ACHN (cell line): ENCODE measurements at regions not wholly inside any gene's neighbourhood (a gene's known extent, or its start where the extent isn't known, plus 50 kb on each side); places are given as distances from the start of the nearest gene placed in this dataset.

Experiments used
- DNase-seq: peaks from one replicate; pipeline ENCODE4 v3.0.0-alpha.2; 2015
- in situ Hi-C: cut with HindIII; loops from 2 replicates; pipeline ENCODE4 v1.10.0; 2017; ENCODE audit warnings: low sequenced_read_pairs, low pct_ligation_motif_present, low pct_unique_long_range_greater_than_20kb

- no peak for DNase-seq
- in situ Hi-C loops, result no loop called here
Observed at GRCh38 chr20:52684905-52685304, 287.3 kb upstream of the TSHZ2 start.

GRCh38 chr20:52684176-52684575 lies 288.0 kb upstream of the TSHZ2 start:
- DNase-seq, result no peak
- in situ Hi-C loops, result no loop called here

- no peak for DNase-seq
- in situ Hi-C loops, result no loop called here
Observed at GRCh38 chr20:52683761-52684160, 288.4 kb upstream of the TSHZ2 start.

GRCh38 chr20:52682237-52682636 lies 289.9 kb upstream of the TSHZ2 start:
- in situ Hi-C loops, result no loop called here

GRCh38 chr20:52681288-52681687 lies 290.9 kb upstream of the TSHZ2 start:
- in situ Hi-C loops, result no loop called here
- no peak for DNase-seq

More at GRCh38 chr20:52682237-52682636, 289.9 kb upstream of the TSHZ2 start:
- DNase-seq, result no peak

GRCh38 chr20:52677216-52677615 lies 294.9 kb upstream of the TSHZ2 start:
- DNase-seq, result no peak
- in situ Hi-C loops, result no loop called here

- no peak for DNase-seq
- in situ Hi-C loops, result no loop called here
Observed at GRCh38 chr20:52676283-52676995, 295.7 kb upstream of the TSHZ2 start.

GRCh38 chr20:52675375-52675774 lies 296.8 kb upstream of the TSHZ2 start:
- in situ Hi-C loops, result no loop called here

GRCh38 chr20:52668626-52669025 lies 303.5 kb upstream of the TSHZ2 start:
- in situ Hi-C loops, result no loop called here
- DNase-seq, result no peak

More at GRCh38 chr20:52675375-52675774, 296.8 kb upstream of the TSHZ2 start:
- no peak for DNase-seq

- DNase-seq, result no peak
- in situ Hi-C loops, result no loop called here
Observed at GRCh38 chr20:52667358-52667757, 304.8 kb upstream of the TSHZ2 start.

- no peak for DNase-seq
- in situ Hi-C loops, result no loop called here
Observed at GRCh38 chr20:52665441-52665840, 306.7 kb upstream of the TSHZ2 start.

- in situ Hi-C loops, result no loop called here
- no peak for DNase-seq
Observed at GRCh38 chr20:52655395-52655794, 316.8 kb upstream of the TSHZ2 start.

GRCh38 chr20:52654567-52654966 lies 317.6 kb upstream of the TSHZ2 start:
- DNase-seq, result no peak
- in situ Hi-C loops, result no loop called here

GRCh38 chr20:52652271-52652670 lies 319.9 kb upstream of the TSHZ2 start:
- in situ Hi-C loops, result no loop called here
- DNase-seq, result no peak

- in situ Hi-C loops, result no loop called here
- DNase-seq, result no peak
Observed at GRCh38 chr20:52649727-52650126, 322.4 kb upstream of the TSHZ2 start.

GRCh38 chr20:52645822-52646221 lies 326.3 kb upstream of the TSHZ2 start:
- in situ Hi-C loops, result no loop called here
- no peak for DNase-seq

GRCh38 chr20:52643034-52643433 lies 329.1 kb upstream of the TSHZ2 start:
- no peak for DNase-seq
- in situ Hi-C loops, result no loop called here

- DNase-seq, result no peak
- in situ Hi-C loops, result no loop called here
Observed at GRCh38 chr20:52637201-52637600, 335.0 kb upstream of the TSHZ2 start.

- DNase-seq, result no peak
- in situ Hi-C loops, result no loop called here
Observed at GRCh38 chr20:52631469-52631868, 340.7 kb upstream of the TSHZ2 start.

- DNase-seq, result no peak
- in situ Hi-C loops, result no loop called here
Observed at GRCh38 chr20:52630138-52630537, 342.0 kb upstream of the TSHZ2 start.

- in situ Hi-C loops, result no loop called here
- no peak for DNase-seq
Observed at GRCh38 chr20:52624281-52624680, 347.9 kb upstream of the TSHZ2 start.
